HG02870 (cell line): ENCODE measurements at regions not wholly inside any gene's neighbourhood (a gene's known extent, or its start where the extent isn't known, plus 50 kb on each side); places are given as distances from the start of the nearest gene placed in this dataset.

ENCODE experiments used
- ATAC-seq: cut with Tn5 transposase; IDR thresholded peaks from one replicate; pipeline ENCODE4 v1.9.1; 2021; ENCODE audit warnings: mild to moderate bottlenecking, moderate library complexity; ENCODE audit not compliant: unreplicated experiment

DNA sequence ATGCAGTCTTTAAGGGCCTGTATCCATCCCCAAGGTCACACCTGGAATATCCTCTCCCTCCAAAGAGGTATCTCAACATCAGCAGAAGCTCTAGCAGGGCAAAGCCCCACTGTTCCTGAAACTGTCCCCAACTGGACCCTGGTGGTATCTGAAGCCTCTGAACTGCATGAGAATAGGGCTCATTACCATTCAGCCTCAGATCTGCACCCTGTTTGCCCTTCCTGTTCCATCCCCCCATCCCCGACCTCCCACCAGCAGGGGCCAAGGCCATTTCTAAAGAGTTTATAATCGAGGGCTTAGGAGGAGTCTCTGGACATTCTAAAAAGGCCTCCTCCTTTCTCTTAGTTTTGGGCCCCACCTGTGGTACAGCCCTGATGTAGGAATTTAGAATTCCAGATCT, 74.0 kb upstream of the THY1 start:
- no peak for ATAC-seq

DNA sequence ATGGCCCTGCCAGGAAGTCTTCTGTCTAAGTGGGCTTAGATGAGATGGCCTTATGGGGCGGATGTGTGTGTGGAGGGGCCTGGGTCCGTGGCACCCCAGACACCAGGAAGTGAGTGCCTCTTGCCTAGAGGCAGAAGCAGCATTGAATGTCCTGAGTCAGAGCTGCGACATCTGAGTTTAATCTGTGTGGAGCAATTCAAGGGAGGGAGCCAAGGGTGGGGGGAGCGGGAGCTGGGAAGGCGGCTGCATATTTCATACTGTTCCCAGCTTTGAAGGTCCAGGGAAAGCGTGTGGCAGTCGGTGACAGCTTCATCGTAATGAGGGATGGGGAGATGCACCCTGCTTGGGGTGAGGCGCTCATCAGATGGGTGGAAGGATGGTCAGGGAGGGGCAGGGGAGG, 73.5 kb upstream of the THY1 start:
- no peak for ATAC-seq

DNA sequence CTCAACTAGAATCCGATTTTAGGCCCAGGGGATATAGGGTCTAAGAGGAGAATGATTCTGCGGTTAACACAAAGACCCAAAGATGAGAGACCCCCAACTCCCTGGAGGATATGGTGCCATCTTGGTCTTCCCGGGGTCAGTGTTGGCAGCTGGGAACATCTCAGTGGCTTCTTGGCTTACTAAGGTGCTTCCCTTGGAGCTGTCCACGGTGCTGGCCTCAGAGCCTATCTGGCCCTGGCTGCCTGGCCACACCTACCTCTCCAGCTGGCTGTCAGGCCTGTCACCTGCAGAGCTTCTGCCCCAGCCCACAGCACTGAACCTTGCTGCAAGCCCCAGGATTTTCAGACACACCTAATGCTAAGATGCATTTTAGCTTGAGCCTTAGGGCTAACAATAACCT, 70.7 kb upstream of the THY1 start:
- ATAC-seq, result no peak

DNA sequence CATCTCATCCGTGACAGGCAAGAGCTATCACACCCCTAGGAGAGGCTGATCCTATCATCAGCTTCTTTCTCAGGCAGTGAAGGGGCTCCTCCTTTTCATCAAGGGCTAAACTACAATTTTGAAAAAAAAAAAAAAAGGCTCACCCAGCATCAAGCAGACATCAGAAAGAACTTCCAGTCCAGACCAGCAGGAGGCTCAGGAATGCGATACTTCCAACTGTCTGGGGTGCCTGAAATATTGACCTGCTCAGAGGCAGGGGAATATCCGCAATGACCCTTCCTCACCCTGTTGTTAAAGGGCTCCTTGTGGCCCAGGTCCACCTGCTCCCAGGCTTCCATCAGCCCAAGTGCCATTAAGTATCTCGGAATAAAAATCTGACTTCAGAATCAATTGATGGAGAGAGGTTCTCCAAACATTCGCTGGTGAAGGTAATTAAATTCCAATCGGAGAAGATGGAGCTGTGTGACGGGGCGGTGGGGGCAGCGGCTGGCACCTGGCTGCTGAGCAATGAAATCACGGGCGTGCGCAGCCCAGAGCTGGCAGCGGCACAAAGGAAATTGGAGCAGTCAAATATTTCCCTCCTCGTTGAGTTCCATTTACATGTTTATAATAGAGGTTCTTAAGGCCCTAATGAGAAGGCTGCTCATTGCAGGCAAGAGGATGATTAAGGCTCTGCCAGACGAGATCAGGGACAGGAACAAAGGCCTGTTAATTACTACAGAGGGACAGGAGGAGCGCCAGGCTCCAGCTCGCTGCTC, 69.0 kb upstream of the THY1 start:
- no peak for ATAC-seq

DNA sequence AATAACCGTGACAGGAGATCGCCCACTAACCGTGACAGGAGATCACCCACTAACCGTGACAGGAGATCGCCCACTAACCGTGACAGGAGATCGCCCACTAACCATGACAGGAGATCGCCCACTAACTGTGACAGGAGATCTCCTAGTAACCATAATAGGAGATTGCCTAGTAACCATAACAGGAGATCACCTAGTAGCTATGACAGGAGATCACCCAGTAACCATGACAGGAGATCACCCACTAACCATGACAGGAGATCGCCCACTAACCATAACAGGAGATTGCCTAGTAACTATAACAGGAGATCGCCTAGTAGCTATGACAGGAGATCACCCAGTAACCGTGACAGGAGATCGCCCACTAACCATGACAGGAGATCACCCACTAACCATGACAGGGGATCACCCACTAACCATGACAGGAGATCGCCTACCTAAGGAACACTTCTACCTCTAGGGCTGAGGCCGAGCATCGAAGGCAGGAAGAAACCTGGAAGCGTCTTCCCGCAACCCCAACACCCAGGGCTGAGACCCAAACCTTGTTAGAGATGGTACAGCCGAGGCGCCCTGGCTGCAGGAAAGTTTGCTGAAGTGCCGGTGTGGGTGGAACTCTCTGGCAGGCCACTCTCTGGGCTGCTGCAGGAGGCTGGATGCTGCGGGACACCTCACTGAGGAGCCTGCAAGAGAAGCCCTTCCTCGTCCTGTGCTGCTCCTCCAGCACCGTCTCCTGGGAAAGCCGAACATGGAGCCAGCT, 67.5 kb upstream of the THY1 start:
- no peak for ATAC-seq

DNA sequence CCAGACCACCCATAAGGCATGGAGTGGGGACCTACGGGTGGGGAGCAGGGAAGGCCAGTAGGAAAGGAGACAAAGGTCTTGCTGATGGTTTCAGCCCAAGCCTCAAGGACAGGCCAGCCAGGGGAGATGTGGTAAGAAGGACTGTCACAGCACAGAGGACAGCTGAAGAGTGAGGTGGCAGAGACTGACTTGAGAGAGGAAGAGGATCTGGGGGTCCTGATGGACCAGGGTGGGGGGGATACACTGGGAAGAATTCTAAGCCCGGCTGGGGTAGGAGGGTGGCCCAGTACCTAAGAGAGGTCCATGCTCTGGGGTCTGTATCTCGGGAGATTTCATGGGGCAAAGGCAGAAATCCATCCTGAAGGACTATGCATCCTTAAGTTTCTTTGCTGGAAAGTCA, 66.1 kb upstream of the THY1 start:
- ATAC-seq, result no peak

DNA sequence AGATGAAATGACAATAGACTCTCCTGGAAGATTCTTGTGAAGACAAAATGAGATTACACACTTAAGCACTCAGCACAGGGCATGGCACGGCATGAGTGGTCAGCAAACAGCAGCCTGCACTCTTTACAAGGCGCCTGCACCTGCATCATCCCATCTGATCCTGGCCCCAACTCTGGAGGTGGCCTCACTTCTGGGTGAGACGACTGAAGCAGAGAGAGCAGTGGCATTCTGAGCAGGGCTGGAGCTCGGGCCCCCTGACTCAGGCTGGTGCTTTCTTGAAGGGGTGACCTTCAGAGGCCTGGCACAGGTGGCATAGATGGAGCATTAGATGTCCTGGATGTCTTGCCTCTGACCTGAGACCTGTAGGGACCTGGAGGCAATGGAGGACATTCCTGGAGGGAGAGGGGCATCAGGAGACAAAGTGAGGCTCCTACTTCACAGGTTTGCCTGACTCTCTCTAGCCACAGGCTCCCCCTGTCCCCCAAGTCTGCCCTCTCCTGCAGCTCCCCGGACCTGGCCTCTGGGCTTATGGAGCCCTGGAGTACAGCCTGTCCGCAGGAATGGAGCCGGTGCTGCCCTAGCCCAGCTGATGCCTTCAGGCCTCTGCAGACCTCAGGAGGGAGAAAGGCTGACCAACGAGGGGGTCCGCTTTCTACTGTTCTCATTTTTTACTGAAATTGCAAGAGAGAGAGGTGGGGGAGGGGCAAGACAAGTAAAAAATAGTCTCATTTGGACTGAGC, 65.5 kb upstream of the THY1 start:
- no peak for ATAC-seq

DNA sequence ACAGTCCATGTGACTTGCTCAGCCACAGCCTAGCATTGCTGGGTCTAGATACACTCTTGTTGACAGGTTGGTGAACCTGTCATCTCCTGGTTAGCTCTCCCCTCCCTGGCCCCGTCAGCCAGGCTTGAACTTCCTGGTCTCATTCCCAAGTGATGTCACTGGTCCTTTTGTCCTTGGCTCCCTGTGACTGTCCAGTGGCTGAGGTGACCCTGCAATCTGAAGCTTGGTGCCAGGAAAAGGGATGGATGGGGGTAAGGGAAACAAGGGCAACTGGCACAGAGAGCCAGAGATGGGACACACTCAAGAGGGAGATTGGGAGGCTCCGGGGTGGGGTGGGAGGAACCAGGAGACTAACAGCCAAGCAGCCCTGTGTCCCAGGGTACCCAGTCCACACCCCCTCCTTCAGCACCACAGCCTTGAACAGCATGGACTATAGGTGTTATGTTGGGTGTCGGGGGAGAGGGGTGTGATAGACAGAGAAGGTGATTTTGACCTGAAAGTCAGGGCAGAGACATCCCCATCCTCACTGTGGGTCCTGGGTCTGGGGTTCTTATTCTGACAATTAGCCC, 63.8 kb upstream of the THY1 start:
- ATAC-seq, result no peak

DNA sequence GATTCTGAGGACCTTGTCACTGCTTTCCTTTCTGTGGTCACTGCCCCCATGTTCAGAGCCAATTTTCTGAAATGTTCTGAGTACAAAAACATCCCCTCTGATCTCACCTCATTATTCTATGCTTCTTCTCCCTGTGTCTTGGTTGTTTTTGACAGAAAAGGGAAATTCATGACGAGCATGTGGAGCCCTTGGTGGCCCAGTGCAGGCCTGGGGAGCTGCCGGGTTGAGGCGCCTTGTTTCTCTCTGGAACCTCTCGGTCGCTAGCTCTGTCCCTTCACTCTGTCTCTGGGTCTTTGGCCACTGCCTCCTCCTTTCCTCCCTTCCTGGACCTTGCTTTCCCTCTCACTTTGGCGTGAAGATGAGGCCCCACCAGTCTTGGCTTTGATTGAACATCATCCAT, 63.0 kb upstream of the THY1 start:
- no peak for ATAC-seq

DNA sequence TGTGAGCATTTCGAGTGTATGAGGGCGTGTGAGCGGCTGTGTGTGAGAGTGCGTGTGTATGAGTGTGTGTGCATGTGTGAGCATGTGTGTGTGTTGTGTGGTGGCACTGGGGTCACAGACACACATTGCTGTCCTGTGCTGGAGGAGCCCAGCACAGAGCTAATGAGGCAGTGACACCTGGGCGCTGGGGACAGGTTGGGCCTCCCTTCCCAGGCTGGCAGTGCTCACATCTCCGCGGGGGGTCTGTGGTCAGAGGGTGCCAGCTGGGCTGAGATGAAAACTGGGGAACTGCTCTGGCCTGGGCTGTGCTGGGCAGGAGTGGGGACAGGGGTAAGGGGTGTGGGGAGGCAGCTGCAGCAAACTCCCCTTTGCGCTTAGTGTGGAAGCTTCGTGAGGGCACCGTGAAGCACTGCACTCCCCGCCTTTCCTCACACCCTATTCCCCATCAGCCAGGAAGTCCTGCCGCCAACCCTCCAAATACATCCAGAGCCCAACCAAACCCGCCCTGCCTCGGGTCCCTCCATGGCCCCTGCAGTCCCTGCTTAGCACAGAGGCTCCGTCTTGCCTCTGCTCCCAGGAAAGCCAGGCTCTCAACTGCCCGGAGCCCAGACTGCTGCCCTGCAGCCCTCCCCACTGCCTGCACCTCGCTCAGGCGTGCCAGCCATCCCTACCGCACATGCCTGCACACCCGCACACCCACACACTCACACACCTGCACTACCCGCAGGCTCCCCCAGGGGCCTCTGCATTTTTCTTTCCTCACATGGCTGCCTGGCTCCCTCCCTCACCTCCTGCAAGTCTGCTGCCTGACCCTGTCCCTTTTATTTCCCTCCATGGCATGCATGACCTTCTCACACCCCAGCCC, 62.0 kb upstream of the THY1 start:
- ATAC-seq, result no peak

DNA sequence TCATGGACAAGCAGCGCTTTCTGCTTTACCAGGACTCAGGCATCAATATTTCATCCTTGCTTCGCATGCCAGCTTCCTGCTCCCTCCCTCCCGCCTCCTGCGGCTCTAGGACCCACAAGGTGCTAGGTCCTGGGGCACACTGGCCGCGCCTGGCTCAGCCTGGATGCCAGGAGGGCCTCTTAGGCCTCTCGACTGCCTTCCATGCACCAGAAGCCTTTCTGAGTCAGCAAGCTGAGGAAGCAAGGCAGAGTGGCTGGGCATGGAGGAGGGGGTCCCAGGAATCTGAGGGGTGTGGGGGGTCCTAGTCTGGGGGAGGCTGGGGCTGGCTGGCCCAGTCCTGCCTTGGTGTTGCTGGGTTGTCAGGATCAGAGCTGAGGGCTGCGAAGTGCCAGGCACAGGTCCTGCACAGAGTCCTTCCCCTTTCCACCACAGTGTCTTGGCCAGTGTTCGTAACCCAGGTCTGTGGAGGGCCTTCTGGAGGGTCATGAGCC, 61.0 kb upstream of the THY1 start:
- no peak for ATAC-seq

DNA sequence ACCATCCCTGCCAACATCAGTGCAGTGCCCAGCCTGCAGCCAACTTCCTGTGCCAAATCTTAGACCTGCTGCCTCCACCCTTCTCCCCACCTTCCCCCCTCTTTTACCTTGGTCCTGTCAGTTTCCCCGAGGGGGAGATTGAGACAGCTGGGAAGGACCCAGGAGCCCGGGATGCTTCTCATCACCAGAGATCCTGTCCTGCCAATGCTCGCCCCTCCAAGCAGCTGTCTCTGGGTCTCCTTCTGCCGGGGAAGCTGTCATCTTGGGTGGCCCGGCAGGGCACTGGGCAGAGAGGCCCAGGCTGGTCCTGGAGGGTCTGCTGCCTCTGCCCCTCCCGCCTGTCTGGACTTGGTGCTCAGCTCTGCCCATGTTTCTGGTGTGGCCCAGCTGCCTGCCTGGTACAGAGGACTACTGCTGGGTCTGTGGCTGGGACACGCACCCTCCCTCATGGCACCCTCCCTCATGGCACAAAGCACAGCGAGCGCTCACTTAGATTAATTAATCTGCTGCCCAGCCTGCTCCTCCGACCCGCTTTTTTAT, 60.4 kb upstream of the THY1 start:
- ATAC-seq, result no peak

DNA sequence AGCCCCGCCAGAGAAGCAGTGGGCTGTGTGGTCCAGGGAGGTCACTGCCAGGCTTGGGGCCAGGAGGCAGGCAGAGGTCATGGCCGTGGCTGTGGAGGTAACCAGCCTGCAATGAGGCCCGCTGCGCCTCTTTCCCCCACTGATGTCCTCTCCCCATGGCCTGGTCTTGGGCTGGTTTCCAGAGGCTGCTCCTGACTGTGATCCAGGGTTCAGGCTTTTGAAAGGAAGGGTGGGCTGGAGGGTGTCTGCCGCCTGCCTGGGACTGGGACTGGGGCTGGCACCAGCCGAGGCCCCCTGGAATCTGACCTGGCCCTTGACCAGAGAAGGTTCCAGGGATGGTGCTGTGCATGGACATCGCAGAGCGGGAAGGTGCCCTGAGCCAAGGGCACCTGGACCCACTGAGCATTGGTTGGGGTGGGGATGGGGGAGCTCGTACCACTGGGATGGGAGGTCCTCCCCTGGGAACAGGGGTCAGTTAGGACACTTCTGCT, 59.6 kb upstream of the THY1 start:
- no peak for ATAC-seq

DNA sequence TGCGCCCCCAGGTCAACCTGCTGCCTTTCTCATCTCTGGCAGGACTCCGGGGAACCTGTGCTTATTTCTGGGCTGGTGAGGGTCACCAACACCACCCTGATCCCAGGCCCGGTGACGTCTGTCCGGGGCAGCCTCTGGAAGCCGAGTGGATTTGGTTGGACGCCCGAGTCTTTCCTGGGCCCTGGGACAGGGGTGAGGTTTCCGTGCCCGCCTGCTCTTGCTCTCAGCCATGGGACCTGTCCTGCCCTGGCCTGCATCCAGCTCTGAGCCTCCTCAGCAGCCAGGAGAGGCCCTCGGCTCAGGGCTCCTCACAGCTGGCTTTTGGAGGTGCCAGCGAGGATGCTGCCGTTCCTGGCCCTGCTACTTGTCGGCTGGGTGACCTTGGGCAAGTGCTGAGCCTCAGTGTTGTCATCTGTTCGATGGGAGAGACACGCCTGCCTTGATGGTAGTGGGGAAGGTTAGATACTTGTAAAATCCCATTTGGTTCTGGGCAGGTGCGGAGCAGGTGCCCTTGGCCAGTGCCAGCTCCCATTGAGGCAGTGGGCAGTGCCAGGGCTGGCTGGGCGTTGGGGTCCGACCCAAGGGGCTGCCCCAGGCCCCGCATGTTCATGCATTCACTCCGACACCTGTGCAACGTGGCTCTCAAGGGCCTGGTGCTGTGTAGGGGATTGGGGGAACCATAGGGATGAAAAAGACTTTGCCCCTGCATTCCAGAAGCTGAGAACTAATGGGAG, 58.9 kb upstream of the THY1 start:
- no peak for ATAC-seq

DNA sequence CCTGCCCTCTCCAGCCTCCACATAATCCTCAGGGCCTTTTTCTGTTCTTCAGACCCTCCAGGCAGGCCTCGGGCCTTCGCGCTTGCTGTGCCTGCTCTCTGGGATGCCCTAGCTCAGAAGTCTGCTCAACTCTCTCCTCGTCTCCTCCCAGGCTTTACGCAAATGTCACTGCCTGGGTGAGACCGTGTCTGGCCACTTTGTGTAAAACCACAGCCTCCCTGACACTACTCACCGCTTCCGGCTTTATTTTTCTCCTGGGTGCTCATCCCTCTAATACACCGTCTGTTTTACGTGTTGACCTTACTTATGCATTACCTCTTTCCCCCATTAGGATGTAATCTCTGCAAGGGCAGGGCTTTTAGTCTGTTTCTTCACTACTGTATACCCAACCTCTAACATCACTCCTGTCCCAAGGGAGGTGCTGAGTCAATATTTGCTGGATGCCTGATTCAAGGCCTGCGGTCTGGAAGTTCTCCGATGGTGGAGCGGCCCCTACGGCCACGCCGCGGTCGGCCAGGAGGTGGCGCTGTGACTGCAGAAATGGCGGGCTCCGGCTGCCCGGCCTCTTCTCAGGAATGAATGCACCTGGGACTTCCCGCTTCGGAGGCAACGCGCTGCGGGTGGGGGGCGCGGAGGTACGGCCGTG, 58.2 kb upstream of the THY1 start:
- no peak for ATAC-seq

DNA sequence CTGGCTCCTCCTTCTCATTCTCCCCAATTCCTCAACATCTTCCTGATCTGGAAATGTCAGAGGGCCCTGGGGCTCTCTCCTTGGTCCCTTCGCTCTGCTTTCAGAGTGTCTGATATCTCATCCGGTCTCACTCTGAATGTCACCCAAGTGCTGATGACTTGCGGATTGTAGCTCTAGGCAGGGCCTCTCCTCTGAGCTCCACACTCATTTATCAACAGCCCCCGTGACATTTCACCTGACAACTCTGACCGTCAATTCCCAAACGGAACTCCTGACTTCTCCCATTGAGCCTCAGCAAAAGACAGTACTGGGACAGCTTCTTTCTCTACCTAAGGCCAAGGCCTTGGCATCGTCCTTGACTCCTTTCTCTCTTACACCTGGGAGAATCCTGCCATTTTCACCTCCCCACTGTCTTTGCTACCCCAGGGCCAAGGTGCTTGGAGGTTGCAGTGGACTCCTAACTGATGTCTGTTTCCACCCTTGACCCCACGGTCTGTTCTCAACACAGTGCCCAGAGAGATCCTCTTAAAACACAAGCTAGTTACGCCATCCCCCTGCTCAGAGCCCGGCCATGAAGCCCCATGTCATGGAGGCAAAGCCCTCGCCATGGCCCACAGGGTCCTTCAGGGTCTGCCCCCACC, 57.5 kb upstream of the THY1 start:
- ATAC-seq, result no peak

DNA sequence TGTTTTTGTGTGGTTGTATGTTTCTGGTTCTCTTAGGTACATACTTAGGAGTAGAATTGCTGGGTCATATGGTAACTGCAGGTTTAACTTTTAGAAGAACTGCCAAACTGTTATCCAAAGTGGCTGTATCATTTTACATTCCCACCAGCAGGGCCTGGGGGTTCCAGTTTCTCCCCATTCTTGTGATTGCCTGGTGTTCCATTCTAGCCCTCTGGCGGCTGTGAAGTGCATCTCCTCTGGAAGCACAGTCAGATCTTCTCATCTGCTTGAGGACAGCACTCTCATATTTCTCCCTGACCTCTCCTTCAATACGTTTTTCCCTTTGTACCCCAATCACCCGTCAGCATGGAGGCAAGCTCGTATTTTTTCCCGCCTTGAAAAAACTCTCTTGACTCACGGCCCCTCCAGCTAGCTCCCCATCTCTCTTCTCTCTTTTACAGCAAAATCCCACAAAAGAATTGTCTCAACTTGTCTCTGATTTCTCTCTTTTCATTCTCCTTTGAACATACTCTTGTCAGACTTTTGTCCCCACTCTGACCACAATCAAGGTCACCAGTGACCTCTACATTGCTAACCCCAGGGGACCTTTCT, 56.8 kb upstream of the THY1 start:
- no peak for ATAC-seq

DNA sequence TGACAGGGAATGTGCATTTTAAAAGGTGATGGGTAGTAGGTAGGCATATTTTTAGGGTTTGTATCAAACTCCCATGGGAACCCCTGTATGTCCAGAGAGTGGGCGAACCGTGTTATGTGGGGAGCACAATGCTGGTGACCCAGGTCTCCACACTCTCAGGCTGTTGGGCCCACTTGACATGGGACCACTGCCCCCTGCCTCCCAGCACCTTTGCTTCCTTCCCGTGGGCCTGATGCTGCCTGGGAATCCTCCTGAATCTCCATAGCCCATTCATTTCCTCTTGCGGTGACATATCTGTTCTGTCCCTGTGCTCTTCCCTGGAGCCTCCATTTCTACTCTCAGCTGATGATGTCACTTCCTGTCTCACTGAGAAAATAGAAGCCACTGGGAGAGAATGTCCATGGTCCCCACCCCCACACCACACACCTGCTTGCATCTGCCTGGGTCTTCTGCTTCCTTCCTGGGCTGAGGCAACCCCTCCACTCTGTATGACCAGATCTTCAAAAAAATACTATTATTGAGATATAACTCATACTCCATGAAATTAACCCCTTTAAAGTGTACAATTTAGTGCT, 55.8 kb upstream of the THY1 start:
- ATAC-seq, result no peak
